Suppressor macrophage (primary cell): ENCODE measurements at regions not wholly inside any gene's neighbourhood (a gene's known extent, or its start where the extent isn't known, plus 50 kb on each side); places are given as distances from the start of the nearest gene placed in this dataset.

ENCODE experiments used
- DNase-seq, 4 experiments: peaks; one replicate each; pipeline ENCODE4 v3.0.0-alpha.2; 2020 to 2022

- peak; percentile 29 to 60 (median 52) for DNase-seq
Observed at GRCh38 chr1:119308130-119308700, 60.4 kb upstream of the HAO2 start.

- no peak for DNase-seq
Observed at GRCh38 chr1:119308806-119309205, 59.8 kb upstream of the HAO2 start.

GRCh38 chr1:119310301-119310700, 58.3 kb upstream of the HAO2 start:
- no peak for DNase-seq

- DNase-seq = no peak
Observed at GRCh38 chr1:119312500-119312899, 56.1 kb upstream of the HAO2 start.

- no peak for DNase-seq
Observed at GRCh38 chr1:119314001-119314796, 54.4 kb upstream of the HAO2 start.

- peak in 2 of 4 experiments; percentile 17 to 22 for DNase-seq
Observed at GRCh38 chr1:119316870-119317416, 51.6 kb upstream of the HAO2 start.

- DNase-seq = no peak
Observed at GRCh38 chr1:119318466-119319309, 49.9 kb upstream of the HAO2 start.
